ENCODE measurements at regions not wholly inside any gene's neighbourhood (a gene's known extent, or its start where the extent isn't known, plus 50 kb on each side); places are given as distances from the start of the nearest gene placed in this dataset.

DNA sequence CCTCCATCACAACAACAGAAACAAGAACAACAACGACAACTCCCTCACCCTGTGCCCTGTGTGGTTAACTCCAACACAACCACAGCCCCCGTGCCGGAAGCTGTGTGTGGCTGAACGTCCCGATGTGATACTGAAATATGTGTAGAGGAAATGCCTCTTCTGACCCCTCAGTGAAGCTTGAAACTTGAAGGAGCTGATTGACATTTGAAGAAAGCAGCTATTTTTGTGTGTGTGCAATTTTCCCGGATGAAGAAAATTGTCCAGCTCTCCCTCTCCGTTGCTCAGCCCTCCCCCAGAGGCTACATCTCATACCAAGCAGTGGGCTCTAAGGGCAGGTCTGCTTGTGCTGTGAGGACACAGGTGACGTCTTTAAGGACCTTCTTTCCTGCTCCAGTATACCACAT is 173.8 kb downstream of the ICOS start:
- TF ChIP-seq, protein P1, sequence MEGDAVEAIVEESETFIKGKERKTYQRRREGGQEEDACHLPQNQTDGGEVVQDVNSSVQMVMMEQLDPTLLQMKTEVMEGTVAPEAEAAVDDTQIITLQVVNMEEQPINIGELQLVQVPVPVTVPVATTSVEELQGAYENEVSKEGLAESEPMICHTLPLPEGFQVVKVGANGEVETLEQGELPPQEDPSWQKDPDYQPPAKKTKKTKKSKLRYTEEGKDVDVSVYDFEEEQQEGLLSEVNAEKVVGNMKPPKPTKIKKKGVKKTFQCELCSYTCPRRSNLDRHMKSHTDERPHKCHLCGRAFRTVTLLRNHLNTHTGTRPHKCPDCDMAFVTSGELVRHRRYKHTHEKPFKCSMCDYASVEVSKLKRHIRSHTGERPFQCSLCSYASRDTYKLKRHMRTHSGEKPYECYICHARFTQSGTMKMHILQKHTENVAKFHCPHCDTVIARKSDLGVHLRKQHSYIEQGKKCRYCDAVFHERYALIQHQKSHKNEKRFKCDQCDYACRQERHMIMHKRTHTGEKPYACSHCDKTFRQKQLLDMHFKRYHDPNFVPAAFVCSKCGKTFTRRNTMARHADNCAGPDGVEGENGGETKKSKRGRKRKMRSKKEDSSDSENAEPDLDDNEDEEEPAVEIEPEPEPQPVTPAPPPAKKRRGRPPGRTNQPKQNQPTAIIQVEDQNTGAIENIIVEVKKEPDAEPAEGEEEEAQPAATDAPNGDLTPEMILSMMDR (IDR thresholded peaks at IDR 0.05; ENCODE audit: insufficient read depth, low read length, poor library complexity, severe bottlenecking) = no peak
- no peak for TF ChIP-seq EZH2phosphoT487 (conservative IDR thresholded peaks at IDR 0.05; ENCODE audit: low read length)
